ENCODE measurements at regions not wholly inside any gene's neighbourhood (a gene's known extent, or its start where the extent isn't known, plus 50 kb on each side); places are given as distances from the start of the nearest gene placed in this dataset.

- no peak for DNase-seq (ENCODE audit: low spot score)
Observed at GRCh38 chr6:3557336-3557735, 100.5 kb upstream of the SLC22A23 start.

- DNase-seq (ENCODE audit: low spot score), result no peak
Observed at GRCh38 chr6:3553254-3553653, 96.4 kb upstream of the SLC22A23 start.

- DNase-seq (ENCODE audit: low spot score), result no peak
Observed at GRCh38 chr6:3551716-3552511, 95.1 kb upstream of the SLC22A23 start.

GRCh38 chr6:3549314-3549940, 92.6 kb upstream of the SLC22A23 start:
- DNase-seq (ENCODE audit: low spot score), result no peak

DNA sequence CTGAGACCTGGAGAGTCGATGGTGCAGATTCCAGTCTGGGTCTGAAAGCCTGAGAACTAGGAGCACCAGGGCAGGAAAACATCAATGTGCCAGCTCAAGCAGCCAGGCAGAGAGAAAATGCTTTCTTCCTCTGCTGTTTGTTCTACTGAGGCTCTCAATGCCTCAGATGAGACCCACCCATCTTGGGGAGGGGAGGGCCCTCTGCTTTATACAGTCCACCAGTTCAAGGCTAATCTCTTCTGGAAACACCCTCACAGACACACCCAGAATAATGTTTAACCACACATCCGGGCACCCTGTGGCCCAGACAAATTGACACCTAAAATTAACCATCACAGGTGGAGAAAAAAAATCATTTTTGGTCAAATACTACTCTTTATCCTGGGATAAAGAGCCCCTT, 89.3 kb upstream of the SLC22A23 start:
- no peak for DNase-seq (ENCODE audit: low spot score)

DNA sequence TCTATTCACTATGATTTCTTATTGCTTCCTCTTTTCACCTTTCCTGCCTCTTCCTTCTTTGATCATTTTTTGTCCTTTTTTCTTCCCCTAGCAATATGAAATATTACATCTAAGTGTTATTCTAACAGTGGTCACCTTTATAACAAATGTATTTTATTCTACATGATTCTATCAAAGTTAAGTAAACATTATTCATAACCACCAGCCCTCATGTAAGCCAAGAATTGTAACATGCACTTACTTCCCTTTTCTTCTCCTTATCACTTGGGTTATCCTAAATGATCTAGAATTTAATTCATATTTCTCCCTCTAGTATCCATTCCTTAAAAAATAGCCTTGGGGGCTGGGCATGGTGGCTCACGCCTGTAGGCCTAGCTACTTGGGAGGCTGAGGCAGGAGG, 88.3 kb upstream of the SLC22A23 start:
- DNase-seq (ENCODE audit: low spot score), result no peak

DNA sequence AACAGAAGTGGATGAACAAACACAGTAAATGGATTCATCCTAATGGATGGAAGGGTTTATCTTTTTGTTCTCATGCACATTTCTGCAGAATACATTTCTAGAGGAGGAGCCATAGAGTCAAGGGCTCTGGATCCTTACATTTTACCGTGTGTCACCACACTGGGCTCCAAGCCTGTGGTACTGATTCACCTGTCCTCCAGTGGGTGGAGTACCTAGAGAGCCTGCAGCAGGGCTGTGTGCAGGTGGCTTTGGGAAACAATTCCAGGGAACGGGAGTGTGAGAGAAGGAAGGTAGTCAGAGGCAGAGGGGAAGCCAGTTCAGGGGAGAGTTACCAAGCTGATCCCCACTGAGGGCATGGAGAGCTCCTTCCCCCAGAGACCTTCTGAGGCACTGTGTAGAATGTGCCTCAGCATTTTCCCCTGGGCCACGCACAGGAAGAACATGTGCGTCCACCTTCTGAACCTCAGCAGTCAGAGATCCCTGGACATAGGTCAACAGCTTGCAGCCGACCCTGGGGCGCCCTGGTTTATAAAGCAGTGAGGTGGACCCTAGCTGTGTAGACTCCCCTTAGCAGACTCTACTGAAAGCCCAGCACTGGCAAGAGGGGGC, 85.3 kb upstream of the SLC22A23 start:
- no peak for DNase-seq (ENCODE audit: low spot score)

- DNase-seq (ENCODE audit: low spot score), result no peak
Observed at GRCh38 chr6:3541006-3541585, 84.2 kb upstream of the SLC22A23 start.

DNA sequence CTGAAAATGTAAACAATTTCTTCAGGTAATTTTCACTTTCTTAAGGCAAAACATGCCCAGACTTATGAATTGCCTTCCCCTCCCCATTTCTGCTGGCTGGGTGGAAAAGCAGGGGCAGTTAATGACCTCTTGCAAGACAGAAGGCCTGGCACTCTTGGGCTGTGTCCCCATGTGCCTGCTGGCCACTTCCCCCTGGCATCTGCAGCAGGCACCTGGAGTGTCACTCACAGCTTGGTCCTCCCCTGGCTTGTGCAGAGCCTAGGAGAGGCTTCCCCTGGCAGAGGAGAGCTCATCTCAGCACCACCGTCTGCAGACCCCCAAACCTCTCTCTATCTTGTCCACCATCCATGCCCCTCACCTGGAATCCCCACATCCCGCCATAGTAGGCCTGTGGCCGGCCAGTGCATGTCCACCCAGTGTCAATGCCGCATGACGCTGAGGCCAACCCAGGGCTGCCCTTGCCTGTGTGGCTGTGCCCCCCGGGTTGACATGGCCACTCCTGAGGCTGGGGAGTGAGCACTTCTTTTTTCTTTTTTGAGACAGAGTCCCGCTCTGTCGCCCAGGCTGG, 83.5 kb upstream of the SLC22A23 start:
- DNase-seq (ENCODE audit: low spot score), result no peak

DNA sequence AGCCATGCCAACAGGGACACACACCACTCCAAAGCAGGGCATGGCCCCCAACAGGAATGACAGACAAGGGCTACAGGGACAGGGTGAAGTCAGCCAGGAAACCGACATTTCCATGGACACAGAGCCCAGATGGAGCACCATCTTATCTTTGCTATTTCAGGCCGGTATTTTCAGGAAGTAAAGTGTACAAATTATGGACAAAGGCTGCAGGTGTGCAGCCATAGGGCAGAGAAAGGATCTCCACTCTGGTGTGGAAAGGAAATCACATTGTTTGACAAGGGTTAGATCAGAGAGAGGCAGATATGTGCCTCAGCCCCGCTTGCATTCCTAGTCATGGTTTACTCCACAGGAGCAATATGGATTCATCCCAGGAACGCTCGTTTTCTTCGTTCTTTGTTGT, 81.7 kb upstream of the SLC22A23 start:
- no peak for DNase-seq (ENCODE audit: low spot score)

DNA sequence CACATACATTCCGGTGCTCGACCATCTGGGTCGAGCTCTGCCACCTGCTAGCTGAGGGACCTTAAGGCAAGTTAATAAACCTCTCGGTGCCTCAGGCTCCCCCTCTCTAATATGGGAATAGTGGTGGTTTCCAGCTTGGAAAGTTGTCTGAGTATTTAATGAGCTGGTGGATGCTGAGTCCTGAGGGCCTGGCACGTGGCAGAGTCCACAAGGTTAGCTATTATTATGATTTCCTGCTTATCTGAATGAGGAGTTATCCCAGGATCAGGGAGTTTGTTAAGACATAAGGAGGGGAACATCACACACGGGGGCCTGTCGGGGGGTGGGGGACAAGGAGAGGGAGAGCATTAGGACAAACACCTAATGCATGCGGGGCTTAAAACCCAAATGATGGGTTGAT, 80.1 kb upstream of the SLC22A23 start:
- DNase-seq (ENCODE audit: low spot score), result no peak

DNA sequence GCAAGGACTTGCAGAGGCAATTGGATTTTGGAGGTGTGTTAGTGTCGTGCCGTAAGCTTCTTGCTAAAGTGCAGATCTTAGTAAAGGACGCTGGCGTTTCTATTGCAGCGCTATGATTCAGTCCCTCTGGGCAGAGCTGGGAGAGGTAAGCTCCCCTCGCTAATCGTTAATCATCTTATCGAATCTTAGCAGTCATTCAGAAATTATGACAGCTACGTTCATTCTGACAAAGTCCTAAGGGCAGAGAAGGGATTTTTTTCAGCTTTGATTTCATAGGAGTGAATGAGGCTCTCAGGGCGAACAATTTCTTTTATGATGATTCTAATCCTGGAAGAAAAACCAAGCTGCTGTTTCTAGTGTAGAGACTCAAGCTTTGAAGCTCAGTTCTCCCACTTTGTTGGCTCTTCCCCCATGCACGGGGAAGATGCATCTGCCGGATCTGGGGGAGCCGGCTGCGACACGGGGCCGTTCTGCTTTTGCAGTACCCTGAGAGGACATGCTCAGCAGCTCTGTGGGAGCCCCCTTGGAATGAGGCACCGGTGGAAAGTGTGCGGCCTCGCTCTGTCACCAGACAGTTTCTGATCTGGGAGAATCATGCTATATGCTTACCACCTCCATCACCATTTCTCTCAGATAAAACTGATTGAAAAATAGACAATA, 79.1 kb upstream of the SLC22A23 start:
- DNase-seq (ENCODE audit: low spot score), result no peak

DNA sequence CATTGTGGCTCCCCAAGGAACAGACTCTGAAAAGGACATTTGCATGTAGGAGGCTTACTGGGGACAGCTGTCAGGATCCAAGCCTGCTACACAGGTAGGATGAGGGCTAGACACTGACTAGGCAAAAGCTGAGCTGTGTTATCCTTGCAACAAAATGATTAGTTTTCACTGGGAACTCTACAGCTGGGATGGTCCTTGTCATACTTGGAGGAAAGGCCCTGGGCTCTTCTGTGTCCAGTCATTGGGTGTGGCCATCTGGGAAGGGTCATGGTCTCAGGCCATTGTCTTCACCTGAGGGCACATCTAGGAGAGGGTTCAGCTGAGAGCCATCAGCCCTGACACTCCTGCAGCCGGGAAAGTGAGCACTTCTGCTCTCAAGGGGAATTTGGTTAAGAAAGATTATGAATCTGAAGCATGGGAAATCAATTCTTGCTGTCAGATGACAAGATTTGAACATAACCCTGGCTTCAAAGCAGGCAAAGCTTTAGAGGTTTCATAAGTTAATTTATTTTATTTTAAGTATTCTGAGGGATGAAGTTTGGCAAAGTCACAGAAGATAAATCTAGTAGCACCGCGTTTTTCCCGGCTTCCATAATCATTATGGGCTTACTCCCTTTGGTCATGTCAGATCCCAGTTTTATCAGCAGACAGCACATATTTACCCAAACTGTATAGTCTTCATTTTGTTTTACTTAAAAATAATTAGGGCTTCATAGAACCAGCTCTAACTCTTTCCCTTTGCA, 78.4 kb upstream of the SLC22A23 start:
- no peak for DNase-seq (ENCODE audit: low spot score)

DNA sequence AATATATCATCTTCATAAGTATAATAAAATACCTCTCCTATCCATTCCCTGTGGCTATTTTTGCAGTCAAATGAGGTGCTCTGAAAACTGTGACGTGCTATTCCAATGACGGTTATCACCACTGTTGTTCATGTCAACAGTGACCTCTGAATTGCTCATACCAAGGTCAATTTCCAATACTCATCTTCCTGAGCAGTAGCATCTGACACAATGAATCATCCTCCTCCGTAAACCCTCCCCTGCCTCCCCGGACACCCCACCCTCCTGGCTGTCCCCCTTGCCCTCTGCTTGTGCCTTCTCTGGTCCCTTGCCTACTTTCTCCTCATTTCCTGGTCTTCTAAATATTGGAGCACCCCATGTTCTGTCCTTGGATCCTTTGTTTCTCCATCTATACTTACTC, 77.7 kb upstream of the SLC22A23 start:
- no peak for DNase-seq (ENCODE audit: low spot score)

DNA sequence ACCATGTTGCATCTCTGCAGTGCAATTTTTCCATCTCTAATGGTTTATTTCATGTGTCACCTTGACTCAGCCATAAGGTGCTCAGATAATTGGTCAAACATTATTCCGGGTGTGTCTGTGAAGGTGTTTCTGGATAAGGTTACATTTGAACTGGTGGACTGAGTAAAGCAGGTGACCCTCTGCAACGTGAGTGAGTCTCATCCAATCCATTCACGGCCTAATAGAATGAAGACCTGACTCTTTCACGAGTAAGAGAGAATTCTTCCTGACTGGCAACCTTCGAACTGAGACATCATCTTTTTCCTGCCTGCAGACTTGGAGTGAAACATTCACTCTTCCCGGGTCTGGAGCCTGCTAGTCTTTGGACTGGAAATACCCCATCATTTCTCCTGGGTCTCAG, 77.1 kb upstream of the SLC22A23 start:
- DNase-seq (ENCODE audit: low spot score), result no peak

GRCh38 chr6:3532296-3532916, 75.6 kb upstream of the SLC22A23 start:
- no peak for DNase-seq (ENCODE audit: low spot score)

- DNase-seq (ENCODE audit: low spot score), result no peak
Observed at GRCh38 chr6:3531481-3531880, 74.6 kb upstream of the SLC22A23 start.

DNA sequence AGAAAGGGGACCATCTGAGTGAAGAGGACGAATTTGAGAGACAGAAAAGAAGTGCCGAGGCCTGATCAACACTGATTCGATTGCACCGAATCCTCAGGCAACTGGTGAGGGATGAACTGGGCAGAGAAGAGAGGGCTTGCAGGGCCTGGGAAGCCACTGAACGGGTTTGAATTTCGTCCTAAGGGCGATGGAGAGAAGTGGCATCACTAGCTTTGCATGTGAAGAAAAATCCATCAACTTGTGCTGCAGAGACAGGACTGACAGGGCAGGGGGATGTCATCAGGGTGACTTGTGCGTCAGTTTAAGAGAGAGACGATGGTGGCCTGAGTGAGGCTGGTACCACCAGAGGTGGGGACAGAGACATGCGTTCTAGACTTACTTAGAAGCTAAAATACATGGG, 73.7 kb upstream of the SLC22A23 start:
- no peak for DNase-seq (ENCODE audit: low spot score)

- DNase-seq (ENCODE audit: low spot score), result no peak
Observed at GRCh38 chr6:3529721-3530120, 72.9 kb upstream of the SLC22A23 start.

GRCh38 chr6:3529232-3529631, 72.4 kb upstream of the SLC22A23 start:
- DNase-seq (ENCODE audit: low spot score), result no peak

All from mesenteric fat pad (tissue), 1 donor.